OCI-LY7 (cell line): ENCODE measurements at regions not wholly inside any gene's neighbourhood (a gene's known extent, or its start where the extent isn't known, plus 50 kb on each side); places are given as distances from the start of the nearest gene placed in this dataset.
A peak's percentile ranks its signal among the peaks of the same experiment; 100 is the strongest.

Source experiments
- BruUV-seq: library from RNA; stranded (reverse); fragments of 400-500 nt; replicated peaks from 2 replicates; lab custom pipeline; 2021; lab: Mats Ljungman, UMichigan
- CTCF ChIA-PET: fragments of 300-600 bp; sonication (Branson Sonifier 250); formaldehyde crosslinking; loops from one replicate; lab custom pipeline; 2022; ENCODE audit warnings: antibody characterized with exemption; ENCODE audit not compliant: unreplicated experiment; lab: Charles Lee
- POLR2A ChIA-PET: fragments of 300-600 bp; sonication (Branson Sonifier 250); formaldehyde crosslinking; loops from one replicate; lab custom pipeline; 2022; ENCODE audit warnings: antibody characterized with exemption; lab: Charles Lee
- DNase-seq: peaks from one replicate; pipeline ENCODE4 v3.0.0-alpha.2; 2015; ENCODE audit warnings: low spot score
- H2AFZ ChIP-seq: fragments of 200-600 bp; sonication (generic), shearing (Covaris generic); 2 replicates; pipeline ENCODE4 v1.6.1; 2014; ENCODE audit warnings: mild to moderate bottlenecking, antibody characterized with exemption, low read length, moderate library complexity
- H3K27ac ChIP-seq: fragments of 200-600 bp; sonication (generic); 2 replicates; pipeline ENCODE4 v1.5.1; 2014; ENCODE audit warnings: mixed run types, low read depth, mild to moderate bottlenecking, moderate library complexity, low read length, inconsistent platforms; ENCODE audit not compliant: poor library complexity, severe bottlenecking
- H3K36me3 ChIP-seq: fragments of 200-600 bp; sonication (generic); 2 replicates; pipeline ENCODE4 v1.6.1; 2014; ENCODE audit warnings: mild to moderate bottlenecking, antibody characterized with exemption, low read length, moderate library complexity, mixed read lengths; ENCODE audit not compliant: insufficient read depth
- H3K4me1 ChIP-seq: fragments of 200-600 bp; sonication (generic); 2 replicates; pipeline ENCODE4 v1.5.1; 2014; ENCODE audit warnings: mild to moderate bottlenecking, low read length; ENCODE audit not compliant: insufficient read depth, poor library complexity, severe bottlenecking
- H3K4me2 ChIP-seq: fragments of 200-600 bp; sonication (generic); 2 replicates; pipeline ENCODE4 v1.6.1; 2014; ENCODE audit warnings: mild to moderate bottlenecking, low read length
- H3K4me3 ChIP-seq: fragments of 200-600 bp; sonication (generic); 2 replicates; pipeline ENCODE4 v1.5.1; 2014; ENCODE audit warnings: mild to moderate bottlenecking, low read depth, low read length; ENCODE audit not compliant: poor library complexity, severe bottlenecking
- H3K79me2 ChIP-seq: fragments of 200-600 bp; sonication (generic); 2 replicates; pipeline ENCODE4 v1.6.1; 2016; ENCODE audit warnings: low read depth, mild to moderate bottlenecking, low read length, moderate library complexity, mixed read lengths; ENCODE audit not compliant: insufficient read depth
- H3K9me2 ChIP-seq: fragments of 200-600 bp; sonication (generic); 2 replicates; pipeline ENCODE4 v1.6.1; 2016; ENCODE audit warnings: mild to moderate bottlenecking, low read length, mixed read lengths; ENCODE audit not compliant: insufficient read depth
- H3K9me3 ChIP-seq: fragments of 200-600 bp; sonication (generic); 2 replicates; pipeline ENCODE4 v1.6.1; 2014; ENCODE audit warnings: mild to moderate bottlenecking, mixed run types, low read length, mixed read lengths
- H4K20me1 ChIP-seq: fragments of 200-600 bp; sonication (generic); 2 replicates; pipeline ENCODE4 v1.6.1; 2014; ENCODE audit warnings: mild to moderate bottlenecking, antibody characterized with exemption, low read length, moderate library complexity, mixed read lengths; ENCODE audit not compliant: insufficient read depth
- EZH2phosphoT487 ChIP-seq: fragments of 200-600 bp; sonication (generic); IDR thresholded peaks from 2 replicates; pipeline ENCODE4 v1.6.1; 2018; ENCODE audit warnings: low read depth, borderline replicate concordance, mild to moderate bottlenecking, mixed run types, antibody characterized with exemption, low read length, moderate library complexity, mixed read lengths
- intact Hi-C: fragments of 100-400 bp; cut with micrococcal nuclease; formaldehyde crosslinking; loops from one replicate; pipeline ENCODE4 v1.10.0; 2022; ENCODE audit not compliant: unreplicated experiment
- TF ChIP-seq, protein P1 (sequence below): fragments of 200-600 bp; sonication (generic); conservative IDR thresholded peaks from 2 replicates; pipeline ENCODE4 v1.5.1; 2014; ENCODE audit warnings: mild to moderate bottlenecking, antibody characterized with exemption, low read length, moderate library complexity, mixed read lengths

GRCh38 chr5:108484035-108484434 is 102.1 kb upstream of the FBXL17 start:
- H3K36me3 ChIP-seq: no peaks in the 10 kb centered on the region
- H3K27ac ChIP-seq: no peak overlapping the region
- H3K4me2 ChIP-seq: no peak overlapping the region
- ChIA-PET CTCF (no interaction called here), POLR2A (no interaction called here)
- no peaks in the 10 kb centered on the region for H3K9me2 ChIP-seq
- H3K4me1 ChIP-seq: no peaks in the 10 kb centered on the region
- H4K20me1 ChIP-seq: no peaks in the 10 kb centered on the region
- BruUV-seq: no TSS peak
- intact Hi-C loops: no loop called here
- no peak for TF ChIP-seq EZH2phosphoT487
- TF ChIP-seq, protein P1, sequence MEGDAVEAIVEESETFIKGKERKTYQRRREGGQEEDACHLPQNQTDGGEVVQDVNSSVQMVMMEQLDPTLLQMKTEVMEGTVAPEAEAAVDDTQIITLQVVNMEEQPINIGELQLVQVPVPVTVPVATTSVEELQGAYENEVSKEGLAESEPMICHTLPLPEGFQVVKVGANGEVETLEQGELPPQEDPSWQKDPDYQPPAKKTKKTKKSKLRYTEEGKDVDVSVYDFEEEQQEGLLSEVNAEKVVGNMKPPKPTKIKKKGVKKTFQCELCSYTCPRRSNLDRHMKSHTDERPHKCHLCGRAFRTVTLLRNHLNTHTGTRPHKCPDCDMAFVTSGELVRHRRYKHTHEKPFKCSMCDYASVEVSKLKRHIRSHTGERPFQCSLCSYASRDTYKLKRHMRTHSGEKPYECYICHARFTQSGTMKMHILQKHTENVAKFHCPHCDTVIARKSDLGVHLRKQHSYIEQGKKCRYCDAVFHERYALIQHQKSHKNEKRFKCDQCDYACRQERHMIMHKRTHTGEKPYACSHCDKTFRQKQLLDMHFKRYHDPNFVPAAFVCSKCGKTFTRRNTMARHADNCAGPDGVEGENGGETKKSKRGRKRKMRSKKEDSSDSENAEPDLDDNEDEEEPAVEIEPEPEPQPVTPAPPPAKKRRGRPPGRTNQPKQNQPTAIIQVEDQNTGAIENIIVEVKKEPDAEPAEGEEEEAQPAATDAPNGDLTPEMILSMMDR: no peak
- DNase-seq: no peak
- H3K79me2 ChIP-seq: no peaks in the 10 kb centered on the region
- H2AFZ ChIP-seq: no peak overlapping the region
- no peaks in the 10 kb centered on the region for H3K9me3 ChIP-seq
- H3K4me3 ChIP-seq: no peak overlapping the region

DNA sequence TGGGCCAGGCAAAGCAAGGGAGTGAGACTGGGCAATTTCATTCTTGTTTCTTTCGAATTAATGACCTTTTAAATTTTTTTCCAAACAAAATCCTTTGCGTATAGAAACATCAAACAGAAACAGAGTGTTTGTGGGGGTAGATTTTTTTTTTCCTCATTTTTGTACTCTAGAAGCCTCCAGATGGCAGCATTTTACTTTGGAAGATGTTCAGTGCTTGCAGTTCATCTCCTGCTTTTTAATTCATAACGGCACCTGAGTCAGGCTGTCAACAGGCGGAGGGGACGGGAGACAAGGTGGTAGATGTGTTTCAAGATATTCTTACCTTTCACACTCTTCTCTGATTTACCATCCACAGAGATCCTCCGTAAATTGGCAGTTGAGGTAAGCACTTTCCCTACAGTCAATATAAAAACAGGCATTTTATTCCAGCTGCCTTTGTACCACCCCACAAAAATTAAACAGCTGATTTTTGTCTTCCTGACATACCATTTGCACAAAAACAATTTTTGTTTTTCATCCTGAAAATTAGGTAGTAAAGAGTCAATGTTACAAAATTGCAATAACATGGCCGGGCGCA is 99.5 kb upstream of the FBXL17 start:
- Histone ChIP-seq H3K4me1 (no peaks in the 10 kb centered on the region), H3K9me2 (no peaks in the 10 kb centered on the region), H3K4me3 (no peak overlapping the region), H3K9me3 (no peaks in the 10 kb centered on the region), H3K27ac (no peak overlapping the region), H2AFZ (no peak overlapping the region), H3K4me2 (no peak overlapping the region), H4K20me1 (no peaks in the 10 kb centered on the region), H3K79me2 (no peaks in the 10 kb centered on the region), H3K36me3 (no peaks in the 10 kb centered on the region)
- ChIA-PET CTCF (no interaction called here), POLR2A (no interaction called here)
- intact Hi-C loops: no loop called here
- TF ChIP-seq, protein P1: peak; percentile 67
- TF ChIP-seq EZH2phosphoT487: no peak
- peak; percentile 33 for DNase-seq
- no TSS peak for BruUV-seq

- BruUV-seq: no TSS peak
- TF ChIP-seq, protein P1: no peak
- TF ChIP-seq EZH2phosphoT487: no peak
- Histone ChIP-seq H3K4me2 (no peak overlapping the region), H3K4me1 (no peaks in the 10 kb centered on the region), H2AFZ (no peak overlapping the region), H3K79me2 (no peaks in the 10 kb centered on the region), H3K36me3 (no peaks in the 10 kb centered on the region), H3K9me3 (no peaks in the 10 kb centered on the region), H3K4me3 (no peak overlapping the region), H3K9me2 (no peaks in the 10 kb centered on the region), H3K27ac (no peak overlapping the region), H4K20me1 (no peaks in the 10 kb centered on the region)
- POLR2A ChIA-PET: no interaction called here
- CTCF ChIA-PET: no interaction called here
- intact Hi-C loops: no loop called here
- DNase-seq: no peak
These were observed 90.3 kb upstream of the FBXL17 start for GRCh38 chr5:108472237-108472636.
